ENCODE measurements at regions not wholly inside any gene's neighbourhood (a gene's known extent, or its start where the extent isn't known, plus 50 kb on each side); places are given as distances from the start of the nearest gene placed in this dataset.

DNA sequence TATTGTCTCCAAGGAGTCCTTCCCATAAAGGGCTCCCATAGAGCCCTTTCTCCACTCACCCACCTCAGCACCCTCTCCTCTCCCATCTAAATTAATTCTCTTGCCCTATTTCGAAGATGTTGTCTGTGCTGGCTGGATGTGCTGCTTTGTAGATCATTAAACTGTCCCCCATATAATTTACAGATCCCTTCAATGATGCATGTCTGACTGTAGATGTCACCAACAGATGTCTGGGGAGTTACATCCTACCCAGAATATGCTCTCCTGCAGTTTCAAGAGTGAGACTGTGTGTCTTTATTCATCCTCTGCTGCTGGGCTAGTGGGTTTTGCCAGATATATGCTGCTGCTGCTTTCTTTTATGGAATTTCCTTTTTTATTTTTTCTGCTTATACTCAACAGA is 351.2 kb downstream of the MLLT3 start:
- H3K4me3 ChIP-seq, result peak overlapping the region; percentile 6
- no peak overlapping the region for H3K9ac ChIP-seq
- H2AFZ ChIP-seq (replicated peaks), result no peak overlapping the region
- H3K36me3 Mint-ChIP-seq, result peaks cover 5% of the 10 kb centered on the region
- H3K27ac ChIP-seq, result peak overlapping the region; percentile 17
- H3K4me1 Mint-ChIP-seq, result peaks cover 6% of the 10 kb centered on the region
- H3K27me3 ChIP-seq, result no peaks in the 10 kb centered on the region
- no peaks in the 10 kb centered on the region for H3K27me3 Mint-ChIP-seq (ENCODE audit: insufficient read depth, low read depth)
- no peak overlapping the region for H3K27ac Mint-ChIP-seq
- H4K20me1 ChIP-seq (ENCODE audit: low read depth), result no peaks in the 10 kb centered on the region
- TF ChIP-seq, protein P1, sequence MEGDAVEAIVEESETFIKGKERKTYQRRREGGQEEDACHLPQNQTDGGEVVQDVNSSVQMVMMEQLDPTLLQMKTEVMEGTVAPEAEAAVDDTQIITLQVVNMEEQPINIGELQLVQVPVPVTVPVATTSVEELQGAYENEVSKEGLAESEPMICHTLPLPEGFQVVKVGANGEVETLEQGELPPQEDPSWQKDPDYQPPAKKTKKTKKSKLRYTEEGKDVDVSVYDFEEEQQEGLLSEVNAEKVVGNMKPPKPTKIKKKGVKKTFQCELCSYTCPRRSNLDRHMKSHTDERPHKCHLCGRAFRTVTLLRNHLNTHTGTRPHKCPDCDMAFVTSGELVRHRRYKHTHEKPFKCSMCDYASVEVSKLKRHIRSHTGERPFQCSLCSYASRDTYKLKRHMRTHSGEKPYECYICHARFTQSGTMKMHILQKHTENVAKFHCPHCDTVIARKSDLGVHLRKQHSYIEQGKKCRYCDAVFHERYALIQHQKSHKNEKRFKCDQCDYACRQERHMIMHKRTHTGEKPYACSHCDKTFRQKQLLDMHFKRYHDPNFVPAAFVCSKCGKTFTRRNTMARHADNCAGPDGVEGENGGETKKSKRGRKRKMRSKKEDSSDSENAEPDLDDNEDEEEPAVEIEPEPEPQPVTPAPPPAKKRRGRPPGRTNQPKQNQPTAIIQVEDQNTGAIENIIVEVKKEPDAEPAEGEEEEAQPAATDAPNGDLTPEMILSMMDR (IDR thresholded peaks at IDR 0.05), result no peak
- TF ChIP-seq EZH2 (IDR thresholded peaks at IDR 0.05), result no peak
- no peak for TF ChIP-seq EZH2phosphoT487 (IDR thresholded peaks at IDR 0.05)
- H3K79me2 ChIP-seq (ENCODE audit: low read depth), result no peaks in the 10 kb centered on the region
- H3K9me3 ChIP-seq (ENCODE audit: low read depth), result no peaks in the 10 kb centered on the region
- no peak for DNase-seq (ENCODE audit: low spot score)
- H3K36me3 ChIP-seq, result no peaks in the 10 kb centered on the region
- peaks cover 8% of the 10 kb centered on the region for H3F3A ChIP-seq (ENCODE audit: low read depth)
- peak overlapping the region; percentile 45 for H3K4me2 ChIP-seq
- H3K9me3 Mint-ChIP-seq, result peaks cover 14% of the 10 kb centered on the region
- H3K4me3 Mint-ChIP-seq, result no peak overlapping the region
- H3K4me1 ChIP-seq, result peaks cover 12% of the 10 kb centered on the region

DNA sequence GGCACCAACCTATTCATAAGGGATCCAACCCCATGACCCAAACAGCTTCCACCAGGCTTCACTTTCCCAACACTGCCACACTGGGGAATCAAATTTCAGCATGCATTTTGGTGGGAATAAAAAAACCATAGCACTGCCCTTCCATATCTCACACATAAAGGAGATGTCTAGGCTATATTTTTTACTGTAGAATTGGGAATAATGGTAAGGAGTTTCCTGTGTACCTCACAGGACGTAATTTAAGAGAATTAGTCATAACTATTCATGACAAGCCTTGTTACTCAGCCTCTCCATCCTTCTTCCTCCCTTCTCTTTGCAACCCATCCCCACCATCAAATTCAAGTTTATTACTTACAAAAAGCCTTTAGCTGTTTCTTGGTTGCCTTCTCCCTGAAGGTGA is 352.1 kb downstream of the MLLT3 start:
- Histone ChIP-seq H3K27me3 (no peaks in the 10 kb centered on the region), H4K20me1 (ENCODE audit: low read depth) (no peaks in the 10 kb centered on the region), H3K79me2 (ENCODE audit: low read depth) (no peaks in the 10 kb centered on the region), H3K9ac (no peak overlapping the region), H3F3A (ENCODE audit: low read depth) (peaks cover 8% of the 10 kb centered on the region), H3K4me1 (peaks cover 12% of the 10 kb centered on the region), H3K9me3 (ENCODE audit: low read depth) (no peaks in the 10 kb centered on the region), H3K4me2 (no peak overlapping the region), H3K27ac (no peak overlapping the region), H3K4me3 (no peak overlapping the region), H3K36me3 (no peaks in the 10 kb centered on the region), H2AFZ (replicated peaks) (no peak overlapping the region)
- no peak overlapping the region for H3K27ac Mint-ChIP-seq
- DNase-seq (ENCODE audit: low spot score), result no peak
- H3K9me3 Mint-ChIP-seq, result peaks cover 7% of the 10 kb centered on the region
- TF ChIP-seq EZH2phosphoT487 (IDR thresholded peaks at IDR 0.05) (no peak), EZH2 (IDR thresholded peaks at IDR 0.05) (no peak)
- TF ChIP-seq, protein P1 (IDR thresholded peaks at IDR 0.05), result no peak
- H3K4me1 Mint-ChIP-seq, result peaks cover 6% of the 10 kb centered on the region
- H3K27me3 Mint-ChIP-seq (ENCODE audit: insufficient read depth, low read depth), result no peaks in the 10 kb centered on the region
- no peak overlapping the region for H3K4me3 Mint-ChIP-seq
- H3K36me3 Mint-ChIP-seq, result peaks cover 3% of the 10 kb centered on the region

DNA sequence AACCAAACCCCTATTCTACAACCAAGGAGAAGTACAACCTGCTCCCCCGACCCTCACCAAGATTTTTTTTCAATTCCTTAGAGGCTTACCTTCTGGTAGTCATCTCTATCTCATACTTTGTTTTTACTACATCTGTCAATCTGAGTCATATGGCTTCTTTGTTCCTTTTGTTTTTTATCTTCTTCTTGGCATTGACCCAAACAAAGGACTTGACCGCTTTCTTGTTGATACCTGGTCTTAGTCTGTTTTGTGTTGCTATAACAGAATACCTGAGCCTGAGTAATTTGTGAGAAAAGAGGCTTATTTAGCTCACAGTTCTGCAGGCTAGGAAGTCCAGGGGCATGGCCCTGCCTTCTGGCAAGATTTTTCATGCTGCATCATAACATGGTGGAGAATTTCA is 352.7 kb downstream of the MLLT3 start:
- Histone ChIP-seq H3F3A (ENCODE audit: low read depth) (peaks cover 8% of the 10 kb centered on the region), H3K27ac (no peak overlapping the region), H3K79me2 (ENCODE audit: low read depth) (no peaks in the 10 kb centered on the region), H3K4me3 (no peak overlapping the region), H3K27me3 (no peaks in the 10 kb centered on the region), H2AFZ (replicated peaks) (no peak overlapping the region), H3K4me1 (peaks cover 12% of the 10 kb centered on the region), H3K9me3 (ENCODE audit: low read depth) (no peaks in the 10 kb centered on the region), H3K36me3 (no peaks in the 10 kb centered on the region), H3K4me2 (no peak overlapping the region), H3K9ac (no peak overlapping the region), H4K20me1 (ENCODE audit: low read depth) (no peaks in the 10 kb centered on the region)
- Mint-ChIP-seq H3K9me3 (peaks cover 3% of the 10 kb centered on the region), H3K36me3 (peaks cover 3% of the 10 kb centered on the region), H3K27ac (no peak overlapping the region), H3K27me3 (ENCODE audit: insufficient read depth, low read depth) (peaks cover 2% of the 10 kb centered on the region), H3K4me3 (no peak overlapping the region), H3K4me1 (peaks cover 6% of the 10 kb centered on the region)
- DNase-seq (ENCODE audit: low spot score), result no peak
- TF ChIP-seq EZH2phosphoT487 (IDR thresholded peaks at IDR 0.05) (no peak), EZH2 (IDR thresholded peaks at IDR 0.05) (no peak)
- TF ChIP-seq, protein P1 (IDR thresholded peaks at IDR 0.05), result no peak

Measured in neural progenitor cell (in vitro differentiated cells).